ENCODE measurements at regions not wholly inside any gene's neighbourhood (a gene's known extent, or its start where the extent isn't known, plus 50 kb on each side); places are given as distances from the start of the nearest gene placed in this dataset.

- Histone ChIP-seq H3K9ac (ENCODE audit: low read length in 5 of 5) (no peak overlapping the region), H3K27me3 (ENCODE audit: control insufficient read depth in 5 of 5, insufficient read depth in 4 of 5, low read length in 5 of 5) (peaks cover 0 to 19% (median 2%) of the 10 kb centered on the region in 5 donors)
Observed at GRCh38 chr22:48091060-48091650, 1328.7 kb downstream of the TBC1D22A start.

GRCh38 chr22:48090332-48090672 is 1327.9 kb downstream of the TBC1D22A start:
- no peaks in the 10 kb centered on the region for H3K9me3 ChIP-seq (ENCODE audit: control insufficient read depth in 5 of 5, low read length in 5 of 5)
- H3K36me3 ChIP-seq (ENCODE audit: control insufficient read depth in 5 of 5, insufficient read depth in 5 of 5, low read length in 5 of 5), result no peaks in the 10 kb centered on the region
- H3K27ac ChIP-seq (ENCODE audit: low read depth, low read length), result no peak overlapping the region
- H3K4me1 ChIP-seq (ENCODE audit: control insufficient read depth in 5 of 5, insufficient read depth in 5 of 5, low read length in 5 of 5), result peaks cover 5 to 23% (median 12%) of the 10 kb centered on the region in 5 donors
- peak overlapping the region; percentile 11 to 52 (median 36) for H3K4me3 ChIP-seq (ENCODE audit: low read depth in 1 of 5, low read length in 5 of 5)
- H3K27me3 ChIP-seq (ENCODE audit: control insufficient read depth in 5 of 5, insufficient read depth in 4 of 5, low read length in 5 of 5), result peaks cover 0 to 19% (median 2%) of the 10 kb centered on the region in 5 donors
- H3K9ac ChIP-seq (ENCODE audit: low read length in 5 of 5), result no peak overlapping the region

More at GRCh38 chr22:48091060-48091650, 1328.7 kb downstream of the TBC1D22A start:
- Histone ChIP-seq H3K4me1 (ENCODE audit: control insufficient read depth in 5 of 5, insufficient read depth in 5 of 5, low read length in 5 of 5) (peaks cover 5 to 23% (median 12%) of the 10 kb centered on the region in 5 donors), H3K36me3 (ENCODE audit: control insufficient read depth in 5 of 5, insufficient read depth in 5 of 5, low read length in 5 of 5) (no peaks in the 10 kb centered on the region), H3K9me3 (ENCODE audit: control insufficient read depth in 5 of 5, low read length in 5 of 5) (no peaks in the 10 kb centered on the region), H3K27ac (ENCODE audit: low read depth, low read length) (no peak overlapping the region), H3K4me3 (ENCODE audit: low read depth in 1 of 5, low read length in 5 of 5) (no peak overlapping the region)

DNA sequence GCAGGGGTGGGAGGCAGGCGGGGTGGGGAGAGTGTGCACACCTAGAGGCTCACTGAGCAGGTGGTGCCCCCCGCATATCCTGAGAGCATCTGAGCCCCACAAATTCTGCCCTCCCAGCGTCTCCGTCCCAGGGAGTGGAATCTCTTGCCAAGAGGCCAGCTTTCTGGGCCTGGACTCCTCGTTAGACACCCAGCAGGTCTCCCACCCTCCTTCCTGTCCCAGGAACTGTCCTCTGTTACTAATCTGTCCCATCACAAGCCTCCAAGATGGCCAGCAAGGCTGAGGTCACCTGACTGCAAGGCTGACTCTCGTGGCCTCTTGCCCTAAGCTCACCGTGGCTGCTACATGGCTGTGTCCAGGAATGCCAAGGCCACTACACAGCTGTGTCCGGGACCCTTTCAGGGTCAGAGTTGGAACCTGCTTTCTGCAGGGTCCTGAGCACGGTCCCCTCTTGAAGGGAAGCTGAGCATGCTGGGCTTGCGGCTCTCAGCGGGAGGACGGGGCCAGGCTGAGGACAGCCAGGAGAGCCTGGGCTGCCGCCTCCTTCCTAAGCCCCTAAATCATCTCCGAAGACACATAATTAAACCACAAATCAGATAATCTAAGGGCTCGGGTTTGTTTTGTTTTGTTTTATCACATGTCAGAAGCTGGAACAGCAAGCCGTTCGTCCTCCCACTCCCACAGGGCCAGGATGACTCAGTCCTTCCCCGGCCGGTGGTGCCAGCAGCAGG is 1327.3 kb downstream of the TBC1D22A start:
- H3K36me3 ChIP-seq (ENCODE audit: control insufficient read depth in 5 of 5, insufficient read depth in 5 of 5, low read length in 5 of 5), result no peaks in the 10 kb centered on the region
- no peaks in the 10 kb centered on the region for H3K9me3 ChIP-seq (ENCODE audit: control insufficient read depth in 5 of 5, low read length in 5 of 5)
- peaks cover 0 to 19% (median 0%) of the 10 kb centered on the region in 5 donors for H3K27me3 ChIP-seq (ENCODE audit: control insufficient read depth in 5 of 5, insufficient read depth in 4 of 5, low read length in 5 of 5)
- H3K9ac ChIP-seq (ENCODE audit: low read length in 5 of 5), result no peak overlapping the region
- H3K27ac ChIP-seq (ENCODE audit: low read depth, low read length), result no peak overlapping the region
- peaks cover 5 to 23% (median 12%) of the 10 kb centered on the region in 5 donors for H3K4me1 ChIP-seq (ENCODE audit: control insufficient read depth in 5 of 5, insufficient read depth in 5 of 5, low read length in 5 of 5)
- H3K4me3 ChIP-seq (ENCODE audit: low read depth in 1 of 5, low read length in 5 of 5), result peak overlapping the region; percentile 11 to 52 (median 36)

GRCh38 chr22:48088926-48089536 is 1326.6 kb downstream of the TBC1D22A start:
- H3K9me3 ChIP-seq (ENCODE audit: control insufficient read depth in 5 of 5, low read length in 5 of 5), result no peaks in the 10 kb centered on the region
- peaks cover 0 to 15% (median 3%) of the 10 kb centered on the region in 5 donors for H3K27me3 ChIP-seq (ENCODE audit: control insufficient read depth in 5 of 5, insufficient read depth in 4 of 5, low read length in 5 of 5)
- H3K36me3 ChIP-seq (ENCODE audit: control insufficient read depth in 5 of 5, insufficient read depth in 5 of 5, low read length in 5 of 5), result no peaks in the 10 kb centered on the region
- H3K9ac ChIP-seq (ENCODE audit: low read length in 5 of 5), result no peak overlapping the region
- H3K4me1 ChIP-seq (ENCODE audit: control insufficient read depth in 5 of 5, insufficient read depth in 5 of 5, low read length in 5 of 5), result peaks cover 5 to 23% (median 12%) of the 10 kb centered on the region in 5 donors
- H3K4me3 ChIP-seq (ENCODE audit: low read depth in 1 of 5, low read length in 5 of 5), result no peak overlapping the region
- H3K27ac ChIP-seq (ENCODE audit: low read depth, low read length), result no peak overlapping the region

DNA sequence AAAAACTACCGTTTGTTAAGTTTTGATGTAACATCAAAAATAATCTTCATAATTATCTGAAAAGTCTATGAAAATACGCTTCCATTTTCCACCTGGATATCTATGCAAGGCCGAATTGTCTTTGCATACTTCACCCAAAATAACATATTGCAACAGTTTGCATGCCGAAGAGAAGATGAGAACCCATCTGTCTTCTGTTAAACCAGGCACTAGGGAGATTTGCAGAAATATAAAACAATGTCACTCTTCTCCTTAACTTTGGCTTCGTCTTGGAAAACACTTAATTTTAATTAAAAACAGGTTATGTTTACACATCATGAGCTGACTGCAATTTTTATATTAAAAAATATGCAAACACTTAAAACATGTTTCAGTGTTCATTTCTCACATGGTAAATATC is 1325.8 kb downstream of the TBC1D22A start:
- no peak overlapping the region for H3K4me3 ChIP-seq (ENCODE audit: low read depth in 1 of 5, low read length in 5 of 5)
- H3K36me3 ChIP-seq (ENCODE audit: control insufficient read depth in 5 of 5, insufficient read depth in 5 of 5, low read length in 5 of 5), result no peaks in the 10 kb centered on the region
- H3K4me1 ChIP-seq (ENCODE audit: control insufficient read depth in 5 of 5, insufficient read depth in 5 of 5, low read length in 5 of 5), result peaks cover 5 to 23% (median 12%) of the 10 kb centered on the region in 5 donors
- no peak overlapping the region for H3K9ac ChIP-seq (ENCODE audit: low read length in 5 of 5)
- peaks cover 0 to 15% (median 5%) of the 10 kb centered on the region in 5 donors for H3K27me3 ChIP-seq (ENCODE audit: control insufficient read depth in 5 of 5, insufficient read depth in 4 of 5, low read length in 5 of 5)
- no peaks in the 10 kb centered on the region for H3K9me3 ChIP-seq (ENCODE audit: control insufficient read depth in 5 of 5, low read length in 5 of 5)
- no peak overlapping the region for H3K27ac ChIP-seq (ENCODE audit: low read depth, low read length)

DNA sequence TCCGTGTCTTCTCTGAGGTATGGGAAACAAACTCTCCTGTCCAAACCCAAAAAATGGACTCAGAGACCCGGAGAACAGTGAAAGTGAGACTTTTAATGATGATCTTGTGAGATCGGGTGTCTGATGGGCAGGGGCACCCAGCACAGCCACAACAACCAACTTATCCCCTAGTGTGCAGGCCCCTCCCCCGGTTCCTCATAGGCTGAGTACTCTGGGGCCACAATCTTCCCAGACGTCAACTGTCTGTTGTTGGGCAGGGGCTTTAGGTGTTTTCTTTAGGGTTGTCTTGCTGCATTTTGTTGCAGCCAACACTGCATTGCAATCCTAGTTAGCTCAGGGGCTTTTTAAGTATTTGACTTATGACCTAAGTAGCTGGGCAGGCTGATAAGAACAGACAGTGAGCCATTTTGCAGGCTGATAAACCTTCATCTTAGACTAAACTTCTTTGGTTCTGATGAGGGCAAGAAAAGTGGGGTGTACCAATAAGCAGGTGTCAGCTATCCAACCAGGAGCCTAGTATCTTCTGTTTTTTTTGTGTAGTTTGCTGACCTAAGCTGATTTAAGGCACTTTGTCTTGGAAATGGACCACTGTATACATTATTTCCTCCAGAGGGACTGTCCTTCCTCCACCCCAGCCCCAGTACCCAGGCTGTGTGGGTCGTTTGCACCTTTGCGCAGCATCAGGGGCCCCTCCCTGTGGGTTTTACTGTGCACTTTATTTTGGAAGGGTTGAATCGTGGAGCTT is 1323.6 kb downstream of the TBC1D22A start:
- no peaks in the 10 kb centered on the region for H3K9me3 ChIP-seq (ENCODE audit: control insufficient read depth in 5 of 5, low read length in 5 of 5)
- no peak overlapping the region for H3K4me3 ChIP-seq (ENCODE audit: low read depth in 1 of 5, low read length in 5 of 5)
- no peak overlapping the region for H3K27ac ChIP-seq (ENCODE audit: low read depth, low read length)
- peaks cover 0 to 11% (median 8%) of the 10 kb centered on the region in 5 donors for H3K27me3 ChIP-seq (ENCODE audit: control insufficient read depth in 5 of 5, insufficient read depth in 4 of 5, low read length in 5 of 5)
- no peak overlapping the region for H3K9ac ChIP-seq (ENCODE audit: low read length in 5 of 5)
- H3K36me3 ChIP-seq (ENCODE audit: control insufficient read depth in 5 of 5, insufficient read depth in 5 of 5, low read length in 5 of 5), result no peaks in the 10 kb centered on the region
- H3K4me1 ChIP-seq (ENCODE audit: control insufficient read depth in 5 of 5, insufficient read depth in 5 of 5, low read length in 5 of 5), result peaks cover 5 to 23% (median 12%) of the 10 kb centered on the region in 5 donors

DNA sequence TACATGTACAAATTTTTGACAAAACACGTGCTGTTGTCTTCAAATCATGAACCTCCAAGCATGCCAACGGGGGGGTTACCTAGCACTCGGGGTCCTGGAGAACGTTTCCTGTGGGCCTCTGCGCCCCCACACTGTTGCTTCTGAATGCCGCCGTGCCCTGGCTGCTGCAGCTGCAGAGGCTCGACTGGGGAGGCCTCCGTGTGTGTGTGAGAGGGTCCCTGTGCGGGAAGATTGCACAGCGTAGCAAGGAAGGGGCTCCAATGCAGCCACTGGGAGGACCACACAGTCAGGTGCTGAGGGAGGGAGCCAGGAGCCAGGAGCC is 1322.2 kb downstream of the TBC1D22A start:
- Histone ChIP-seq H3K4me1 (ENCODE audit: control insufficient read depth in 5 of 5, insufficient read depth in 5 of 5, low read length in 5 of 5) (peaks cover under 1 to 12% (median 2%) of the 10 kb centered on the region in 5 donors), H3K4me3 (ENCODE audit: low read depth in 1 of 5, low read length in 5 of 5) (no peak overlapping the region), H3K36me3 (ENCODE audit: control insufficient read depth in 5 of 5, insufficient read depth in 5 of 5, low read length in 5 of 5) (no peaks in the 10 kb centered on the region), H3K27me3 (ENCODE audit: control insufficient read depth in 5 of 5, insufficient read depth in 4 of 5, low read length in 5 of 5) (peaks cover 0 to 10% (median 0%) of the 10 kb centered on the region in 5 donors), H3K27ac (ENCODE audit: low read depth, low read length) (no peak overlapping the region), H3K9ac (ENCODE audit: low read length in 5 of 5) (no peak overlapping the region), H3K9me3 (ENCODE audit: control insufficient read depth in 5 of 5, low read length in 5 of 5) (no peaks in the 10 kb centered on the region)

DNA sequence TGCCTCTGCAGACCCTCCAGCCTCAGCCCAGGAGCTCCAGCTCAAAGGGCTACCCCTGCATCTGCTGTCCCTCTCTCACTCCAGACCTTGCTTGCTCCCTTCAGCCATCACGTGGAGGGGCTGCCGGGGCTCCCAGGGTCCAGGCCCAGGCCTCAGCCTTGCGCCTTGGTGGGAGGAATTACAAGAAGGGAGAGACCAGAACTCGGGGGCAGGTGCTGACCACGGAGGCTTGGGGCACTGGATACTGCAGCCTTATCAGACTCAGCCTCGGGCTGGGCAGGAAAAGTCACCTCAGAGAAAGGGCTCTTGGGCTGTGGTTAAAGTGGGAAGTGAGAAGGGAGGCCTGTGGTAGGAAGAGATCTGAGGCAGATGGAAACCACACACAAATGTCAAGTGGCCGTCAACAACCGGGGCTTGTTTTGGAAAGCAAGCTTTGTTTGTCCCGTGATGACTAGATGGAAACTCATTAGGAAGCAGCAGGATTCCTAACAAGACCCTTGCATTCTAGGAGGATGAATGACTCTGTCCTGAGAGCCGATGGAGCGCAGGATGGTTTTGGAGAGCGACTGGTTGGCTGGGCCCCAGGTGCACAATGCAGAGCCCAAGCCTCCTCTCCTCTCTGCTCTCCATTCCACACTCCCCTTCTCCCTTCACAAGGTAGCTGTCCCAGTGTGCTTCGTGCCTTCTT is 1321.7 kb downstream of the TBC1D22A start:
- H3K36me3 ChIP-seq (ENCODE audit: control insufficient read depth in 5 of 5, insufficient read depth in 5 of 5, low read length in 5 of 5), result no peaks in the 10 kb centered on the region
- peaks cover 0 to 9% (median 0%) of the 10 kb centered on the region in 5 donors for H3K4me1 ChIP-seq (ENCODE audit: control insufficient read depth in 5 of 5, insufficient read depth in 5 of 5, low read length in 5 of 5)
- no peak overlapping the region for H3K9ac ChIP-seq (ENCODE audit: low read length in 5 of 5)
- no peaks in the 10 kb centered on the region for H3K9me3 ChIP-seq (ENCODE audit: control insufficient read depth in 5 of 5, low read length in 5 of 5)
- peaks cover 0 to 10% (median 0%) of the 10 kb centered on the region in 5 donors for H3K27me3 ChIP-seq (ENCODE audit: control insufficient read depth in 5 of 5, insufficient read depth in 4 of 5, low read length in 5 of 5)
- no peak overlapping the region for H3K27ac ChIP-seq (ENCODE audit: low read depth, low read length)
- no peak overlapping the region for H3K4me3 ChIP-seq (ENCODE audit: low read depth in 1 of 5, low read length in 5 of 5)

DNA sequence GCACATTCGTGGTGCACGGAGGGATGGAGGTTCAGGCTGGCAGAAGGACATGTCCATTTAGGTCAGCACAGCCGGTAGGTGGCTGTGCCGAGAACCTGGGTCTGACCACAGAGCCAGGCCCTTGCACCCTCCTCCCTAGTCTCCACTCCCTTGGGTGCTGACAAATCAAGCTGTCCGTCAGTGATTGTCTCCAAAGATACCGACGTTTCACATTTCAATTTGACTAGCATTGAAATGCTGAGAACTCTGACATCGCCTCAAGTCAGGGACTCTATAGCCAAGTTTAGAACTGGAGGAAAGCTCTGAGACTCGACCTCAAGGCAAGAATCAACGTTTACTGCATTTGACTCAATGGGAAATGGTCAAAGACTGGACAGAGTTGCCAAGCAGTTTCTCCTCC is 1321.1 kb downstream of the TBC1D22A start:
- Histone ChIP-seq H3K9ac (ENCODE audit: low read length in 5 of 5) (no peak overlapping the region), H3K27me3 (ENCODE audit: control insufficient read depth in 5 of 5, insufficient read depth in 4 of 5, low read length in 5 of 5) (peaks cover 0 to 10% (median 0%) of the 10 kb centered on the region in 5 donors), H3K4me3 (ENCODE audit: low read depth in 1 of 5, low read length in 5 of 5) (no peak overlapping the region), H3K36me3 (ENCODE audit: control insufficient read depth in 5 of 5, insufficient read depth in 5 of 5, low read length in 5 of 5) (no peaks in the 10 kb centered on the region), H3K27ac (ENCODE audit: low read depth, low read length) (no peak overlapping the region), H3K9me3 (ENCODE audit: control insufficient read depth in 5 of 5, low read length in 5 of 5) (no peaks in the 10 kb centered on the region), H3K4me1 (ENCODE audit: control insufficient read depth in 5 of 5, insufficient read depth in 5 of 5, low read length in 5 of 5) (peaks cover 0 to 4% (median 0%) of the 10 kb centered on the region in 5 donors)
